ENCODE measurements at regions not wholly inside any gene's neighbourhood (a gene's known extent, or its start where the extent isn't known, plus 50 kb on each side); places are given as distances from the start of the nearest gene placed in this dataset.
A peak's percentile ranks its signal among the peaks of the same experiment; 100 is the strongest.
"Not testable (repeated sequence)": the region's sequence is repeated elsewhere in the genome, so short reads cannot be mapped to it uniquely, and the experiment has no call there.

- no peak for FAIRE-seq
These were observed 679.4 kb upstream of the USP24 start for GRCh38 chr1:55894521-55894920.

- FAIRE-seq: no peak
These were observed 678.0 kb upstream of the USP24 start for GRCh38 chr1:55893155-55893554.

GRCh38 chr1:55888685-55889317 lies 673.6 kb upstream of the USP24 start:
- no peak for FAIRE-seq

GRCh38 chr1:55886856-55887712 lies 671.9 kb upstream of the USP24 start:
- FAIRE-seq: peak; percentile 73

GRCh38 chr1:55885619-55886018 lies 670.5 kb upstream of the USP24 start:
- FAIRE-seq: no peak

- no peak for FAIRE-seq
These were observed 667.8 kb upstream of the USP24 start for GRCh38 chr1:55882931-55883330.

GRCh38 chr1:55879346-55879745 lies 664.2 kb upstream of the USP24 start:
- no peak for FAIRE-seq

- no peak for FAIRE-seq
These were observed 662.5 kb upstream of the USP24 start for GRCh38 chr1:55877437-55878232.

GRCh38 chr1:55876276-55877060 lies 661.3 kb upstream of the USP24 start:
- FAIRE-seq: no peak

GRCh38 chr1:55870106-55870505 lies 654.9 kb upstream of the USP24 start:
- FAIRE-seq: no peak

- FAIRE-seq: no peak
These were observed 653.9 kb upstream of the USP24 start for GRCh38 chr1:55869065-55869464.

- no peak for FAIRE-seq
These were observed 652.9 kb upstream of the USP24 start for GRCh38 chr1:55868026-55868425.

GRCh38 chr1:55867304-55867843 lies 652.2 kb upstream of the USP24 start:
- no peak for FAIRE-seq

GRCh38 chr1:55865778-55866177 lies 650.6 kb upstream of the USP24 start:
- FAIRE-seq: not testable (repeated sequence)

- no peak for FAIRE-seq
These were observed 649.1 kb upstream of the USP24 start for GRCh38 chr1:55864251-55864650.

- FAIRE-seq: no peak
These were observed 646.6 kb upstream of the USP24 start for GRCh38 chr1:55861676-55862340.

- no peak for FAIRE-seq
These were observed 645.8 kb upstream of the USP24 start for GRCh38 chr1:55860798-55861519.

GRCh38 chr1:55860326-55860725 lies 645.2 kb upstream of the USP24 start:
- FAIRE-seq: no peak

GRCh38 chr1:55854911-55855310 lies 639.7 kb upstream of the USP24 start:
- no peak for FAIRE-seq

GRCh38 chr1:55848906-55849305 lies 633.7 kb upstream of the USP24 start:
- no peak for FAIRE-seq

- FAIRE-seq: no peak
These were observed 630.9 kb upstream of the USP24 start for GRCh38 chr1:55846051-55846450.
